ENCODE measurements at regions not wholly inside any gene's neighbourhood (a gene's known extent, or its start where the extent isn't known, plus 50 kb on each side); places are given as distances from the start of the nearest gene placed in this dataset.

DNA sequence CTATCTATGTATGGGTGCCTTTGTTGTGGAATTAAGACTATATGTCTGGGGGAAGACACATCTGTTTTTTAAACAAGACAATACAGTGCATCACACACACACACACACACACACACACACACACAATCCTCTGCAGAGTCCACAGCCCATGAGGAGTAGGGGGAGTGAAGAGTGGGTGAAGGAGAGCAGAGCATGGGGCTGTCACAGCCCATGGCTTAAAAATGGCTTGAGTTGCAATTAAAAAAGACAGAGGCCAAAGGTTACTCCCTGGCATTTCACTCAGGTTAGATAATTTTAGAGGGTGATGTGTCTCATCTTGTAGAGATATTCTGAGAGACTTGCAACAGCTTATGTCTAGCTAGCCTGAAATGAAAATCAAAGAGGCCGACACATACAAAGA, 176.5 kb upstream of the PLXNA2 start:
- Histone ChIP-seq H3K4me3 (ENCODE audit: low read depth, low read length) (no peak overlapping the region), H3K36me3 (ENCODE audit: control insufficient read depth in 2 of 2, insufficient read depth in 1 of 2, low read length in 2 of 2) (no peaks in the 10 kb centered on the region), H3K9me3 (ENCODE audit: control insufficient read depth, insufficient read depth, low read depth, low read length) (no peaks in the 10 kb centered on the region), H3K27ac (ENCODE audit: extremely low read depth, low read depth, low read length) (no peak overlapping the region), H3K4me1 (ENCODE audit: control insufficient read depth, insufficient read depth, low read length) (no peaks in the 10 kb centered on the region)
- ChIA-PET POLR2A (no interaction called here), CTCF (interaction anchor here (0.6 to 1.1 kb wide), 3 partner anchors 176 to 399 kb away, joined by 3 to 4 read pairs (median 3); no protein-coding TSS in a partner anchor)
- no peak for TF ChIP-seq ZBTB21 (tag by site-specific recombination; IDR thresholded peaks at IDR 0.05)
- TF ChIP-seq PRDM1 (tag by site-specific recombination; IDR thresholded peaks at IDR 0.05), result no peak
- no peak for TF ChIP-seq ZNF280C (tag by site-specific recombination; IDR thresholded peaks at IDR 0.05)
- no peak for TF ChIP-seq ZNF549 (tag by site-specific recombination; IDR thresholded peaks at IDR 0.05)
- TF ChIP-seq ZNF777 (tag by site-specific recombination; IDR thresholded peaks at IDR 0.05; ENCODE audit: borderline replicate concordance), result no peak
- no peak for TF ChIP-seq ZNF561 (tag by site-specific recombination; IDR thresholded peaks at IDR 0.05; ENCODE audit: borderline replicate concordance)
- TF ChIP-seq ZNF792 (tag by site-specific recombination; IDR thresholded peaks at IDR 0.05), result no peak
- no peak for TF ChIP-seq ZNF146 (tag by site-specific recombination; IDR thresholded peaks at IDR 0.05)
- TF ChIP-seq KLF10 (tag by site-specific recombination; IDR thresholded peaks at IDR 0.05), result no peak
- TF ChIP-seq ZNF600 (tag by site-specific recombination; IDR thresholded peaks at IDR 0.05), result no peak
- TF ChIP-seq ZNF335 (tag by site-specific recombination; conservative IDR thresholded peaks at IDR 0.05), result no peak
- TF ChIP-seq ZNF404 (tag by site-specific recombination; IDR thresholded peaks at IDR 0.05), result no peak
- no peak for TF ChIP-seq ZBTB10 (tag by site-specific recombination; IDR thresholded peaks at IDR 0.05)
- no peak for TF ChIP-seq ZXDB (tag by site-specific recombination; IDR thresholded peaks at IDR 0.05)
- TF ChIP-seq ZNF747 (tag by site-specific recombination; IDR thresholded peaks at IDR 0.05), result no peak
- no peak for TF ChIP-seq ZNF521 (tag by site-specific recombination; IDR thresholded peaks at IDR 0.05)
- TF ChIP-seq ZNF660 (tag by site-specific recombination; IDR thresholded peaks at IDR 0.05), result no peak

DNA sequence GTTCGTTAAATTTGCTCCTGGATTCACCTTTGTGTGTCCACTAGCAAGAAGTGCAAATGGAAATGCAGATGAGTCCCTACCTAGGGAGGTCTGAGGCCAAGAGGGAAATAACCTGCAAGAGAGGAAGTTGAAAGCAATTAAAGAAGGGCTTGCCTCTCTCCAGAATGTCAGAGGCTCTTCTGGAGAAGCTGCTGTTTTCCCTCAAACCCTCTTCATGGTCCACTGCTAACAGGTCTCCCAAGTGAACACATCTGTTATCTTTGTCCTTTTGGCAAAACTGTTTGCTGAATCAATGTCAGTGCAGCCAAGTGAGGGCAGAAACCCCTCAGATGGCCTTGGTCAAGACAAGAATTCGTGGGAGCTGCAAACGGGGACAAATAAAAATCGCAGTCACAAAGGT, 177.3 kb upstream of the PLXNA2 start:
- H3K4me1 ChIP-seq (ENCODE audit: control insufficient read depth, insufficient read depth, low read length), result no peaks in the 10 kb centered on the region
- CTCF ChIA-PET, result interaction anchor here (0.6 to 1.1 kb wide), 2 partner anchors 97 to 177 kb away, joined by 3 read pairs; no protein-coding TSS in a partner anchor
- no peak overlapping the region for H3K27ac ChIP-seq (ENCODE audit: extremely low read depth, low read depth, low read length)
- no peaks in the 10 kb centered on the region for H3K9me3 ChIP-seq (ENCODE audit: control insufficient read depth, insufficient read depth, low read depth, low read length)
- POLR2A ChIA-PET, result no interaction called here
- H3K36me3 ChIP-seq (ENCODE audit: control insufficient read depth in 2 of 2, insufficient read depth in 1 of 2, low read length in 2 of 2), result no peaks in the 10 kb centered on the region
- no peak overlapping the region for H3K4me3 ChIP-seq (ENCODE audit: low read depth, low read length)
- TF ChIP-seq ZNF423 (tag by site-specific recombination; IDR thresholded peaks at IDR 0.05) (no peak), ZNF311 (tag by site-specific recombination; IDR thresholded peaks at IDR 0.05; ENCODE audit: borderline replicate concordance) (no peak), ATF2 (tag by site-specific recombination; IDR thresholded peaks at IDR 0.05; ENCODE audit: low read depth) (no peak), ZNF626 (tag by site-specific recombination; IDR thresholded peaks at IDR 0.05) (no peak), MYNN (tag by site-specific recombination; IDR thresholded peaks at IDR 0.05; ENCODE audit: borderline replicate concordance) (no peak), MZF1 (tag by site-specific recombination; IDR thresholded peaks at IDR 0.05; ENCODE audit: borderline replicate concordance) (no peak), ZNF837 (tag by site-specific recombination; IDR thresholded peaks at IDR 0.05) (no peak), ZFP3 (tag by site-specific recombination; IDR thresholded peaks at IDR 0.05; ENCODE audit: low read depth) (no peak), REPIN1 (tag by site-specific recombination; IDR thresholded peaks at IDR 0.05; ENCODE audit: low read depth) (no peak), ZNF223 (tag by site-specific recombination; IDR thresholded peaks at IDR 0.05) (no peak), ZNF639 (tag by site-specific recombination; IDR thresholded peaks at IDR 0.05) (no peak), ZNF513 (tag by site-specific recombination; IDR thresholded peaks at IDR 0.05) (no peak)
